GM12878 (cell line): ENCODE measurements at regions not wholly inside any gene's neighbourhood (a gene's known extent, or its start where the extent isn't known, plus 50 kb on each side); places are given as distances from the start of the nearest gene placed in this dataset.

Experiments
- ATAC-seq: fragments of 200-7000 bp; cut with Tn5 transposase; 3 replicates; pipeline ENCODE4 v1.9.1; 2020; ENCODE audit warnings: mild to moderate bottlenecking, moderate library complexity
- BruUV-seq: library from RNA; stranded (reverse); fragments of 400-500 nt; replicated peaks from 2 replicates; lab custom pipeline; 2021; lab: Mats Ljungman, UMichigan
- CTCF ChIA-PET: fragments of 300-600 bp; sonication (Branson Sonifier 250); formaldehyde crosslinking; extraction: SDS; loops from one replicate; lab custom pipeline; 2021; ENCODE audit warnings: inconsistent platforms; lab: Yijun Ruan, JAX
- POLR2A ChIA-PET: fragments of 350-600 bp; formaldehyde crosslinking; extraction: SDS; loops from one replicate; lab custom pipeline; 2021; ENCODE audit warnings: inconsistent platforms; lab: Charles Lee
- RAD21 ChIA-PET: fragments of 300-600 bp; sonication (Branson Sonifier 250); formaldehyde crosslinking; loops from one replicate; lab custom pipeline; 2023; ENCODE audit warnings: antibody characterized with exemption; ENCODE audit not compliant: unreplicated experiment; lab: Charles Lee
- SMC1A ChIA-PET: fragments of 300-600 bp; sonication (Branson Sonifier 250); formaldehyde crosslinking; loops from one replicate; lab custom pipeline; 2023; ENCODE audit not compliant: unreplicated experiment, uncharacterized antibody; lab: Charles Lee
- DNase-seq: peaks from one replicate; pipeline ENCODE4 v3.0.0-alpha.2; 2011; ENCODE audit warnings: low read depth, low spot score
- FAIRE-seq: peaks from 3 replicates; lab custom pipeline; 2011; peaks lifted over from hg19 to GRCh38; lab: Jason Lieb, UNC
- H2AFZ ChIP-seq: 2 replicates; pipeline ENCODE4 v1.6.0; 2011; ENCODE audit warnings: low read depth, low read length, control low read depth; ENCODE audit not compliant: control insufficient read depth
- H3K27ac ChIP-seq: 2 replicates; pipeline ENCODE4 v1.5.1; 2011; ENCODE audit warnings: control low read depth; ENCODE audit not compliant: control insufficient read depth, insufficient read depth
- H3K27me3 ChIP-seq, 2 experiments: replicated peaks in 1 of 2; 2 replicates each; pipeline versions ENCODE4 v1.6.0 to v1.6.1; 2011; ENCODE audit warnings: low read length in 1 of 2; ENCODE audit not compliant: control insufficient read depth in 2 of 2, insufficient read depth in 2 of 2
- H3K36me3 ChIP-seq, 2 experiments: 2 replicates each; pipeline ENCODE4 v1.5.1; 2011; ENCODE audit warnings: low read length in 1 of 2; ENCODE audit not compliant: control insufficient read depth in 2 of 2, insufficient read depth in 2 of 2
- H3K4me1 ChIP-seq: 2 replicates; pipeline ENCODE4 v1.6.1; 2011; ENCODE audit warnings: mild to moderate bottlenecking, low read length, moderate library complexity, mixed read lengths; ENCODE audit not compliant: control insufficient read depth, insufficient read depth
- H3K4me2 ChIP-seq: 2 replicates; pipeline ENCODE4 v1.6.0; 2011; ENCODE audit warnings: control low read depth; ENCODE audit not compliant: control insufficient read depth, insufficient read depth
- H3K4me3 ChIP-seq: fragments of 200-600 bp; sonication (generic); 2 replicates; pipeline ENCODE4 v1.5.1; 2016
- H3K79me2 ChIP-seq: 2 replicates; pipeline ENCODE4 v1.6.0; 2011; ENCODE audit warnings: low read length; ENCODE audit not compliant: control insufficient read depth, insufficient read depth
- H3K9ac ChIP-seq: 2 replicates; pipeline ENCODE4 v1.8.0; 2011; ENCODE audit warnings: low read length, control low read depth, mixed read lengths; ENCODE audit not compliant: control insufficient read depth, insufficient read depth
- H3K9me3 ChIP-seq: replicated peaks from 3 replicates; pipeline ENCODE4 v1.5.1; 2011; ENCODE audit warnings: mild to moderate bottlenecking, low read length; ENCODE audit not compliant: control insufficient read depth, insufficient read depth
- H4K20me1 ChIP-seq: 2 replicates; pipeline ENCODE4 v1.6.0; 2011; ENCODE audit not compliant: control insufficient read depth, insufficient read depth
- BCL11A ChIP-seq: IDR thresholded peaks from 2 replicates; pipeline ENCODE4 v1.6.1; 2011; ENCODE audit warnings: low read depth, low read length
- BCL3 ChIP-seq: IDR thresholded peaks from 2 replicates; pipeline ENCODE4 v1.6.1; 2011; ENCODE audit warnings: borderline replicate concordance, low read depth, mild to moderate bottlenecking, moderate library complexity, low read length; ENCODE audit not compliant: insufficient read depth, poor library complexity, severe bottlenecking
- CEBPZ ChIP-seq: fragments of 150-350 bp; IDR thresholded peaks from 2 replicates; pipeline ENCODE4 v1.6.1; 2016; ENCODE audit warnings: low read depth, low read length
- CHD1 ChIP-seq: IDR thresholded peaks from 2 replicates; pipeline ENCODE4 v1.6.1; 2012; ENCODE audit warnings: low read depth, low read length, improper control_type of control experiment
- HSF1 ChIP-seq: fragments of 150-350 bp; IDR thresholded peaks from 2 replicates; pipeline ENCODE4 v1.6.1; 2014; ENCODE audit warnings: mild to moderate bottlenecking, low read depth, low read length
- NBN ChIP-seq: fragments of 450-650 bp; IDR thresholded peaks from 2 replicates; pipeline ENCODE4 v1.6.1; 2016
- SIX5 ChIP-seq: IDR thresholded peaks from 2 replicates; pipeline ENCODE4 v1.6.1; 2011; ENCODE audit warnings: mild to moderate bottlenecking, low read depth, low read length, moderate library complexity; ENCODE audit not compliant: severe bottlenecking
- SMAD1 ChIP-seq: fragments of 450-650 bp; IDR thresholded peaks from 2 replicates; pipeline ENCODE4 v1.6.1; 2018; ENCODE audit warnings: mild to moderate bottlenecking, low read depth; ENCODE audit not compliant: partially characterized antibody
- TAF1 ChIP-seq: IDR thresholded peaks from 2 replicates; pipeline ENCODE4 v1.6.1; 2011; ENCODE audit warnings: mild to moderate bottlenecking, low read depth, low read length, borderline replicate concordance
- TARDBP ChIP-seq: IDR thresholded peaks from 2 replicates; pipeline ENCODE4 v1.6.1; 2016; ENCODE audit warnings: borderline replicate concordance
- YBX1 ChIP-seq: fragments of 450-650 bp; IDR thresholded peaks from 2 replicates; pipeline ENCODE4 v1.6.1; 2016; ENCODE audit warnings: antibody characterized with exemption
- ZNF592 ChIP-seq: fragments of 450-650 bp; IDR thresholded peaks from 2 replicates; pipeline ENCODE4 v1.6.1; 2017; ENCODE audit warnings: mild to moderate bottlenecking, moderate library complexity
- WGBS: methylation state at CpG from one replicate; pipeline ENCODE4 v1.1.6; 2016; ENCODE audit warnings: low lambda C conversion rate; ENCODE audit not compliant: insufficient replicate concordance, insufficient coverage; ENCODE audit errors: missing lambda C conversion rate; 5-methylcytosine and 5-hydroxymethylcytosine counted together
- in situ Hi-C: fragments of 300-500 bp; cut with MboI; formaldehyde crosslinking; loops from 9 replicates; pipeline ENCODE4 v1.14.3; 2018; ENCODE audit warnings: mixed read lengths
- intact Hi-C: fragments of 100-400 bp; cut with micrococcal nuclease; formaldehyde crosslinking; loops from one replicate; pipeline ENCODE4 v1.14.2; 2022; ENCODE audit not compliant: unreplicated experiment

GRCh38 chr20:40291493-40292135 lies 397.4 kb downstream of the MAFB start (continued):
- TF ChIP-seq ZNF592: no peak
- no peak for TF ChIP-seq NBN
- TF ChIP-seq CHD1: no peak

- Histone ChIP-seq H2AFZ (no peak overlapping the region), H3K9me3 (no peaks in the 10 kb centered on the region), H3K27me3 (no peaks in the 10 kb centered on the region; a peak in 1 of 4 replicates), H3K79me2 (no peaks in the 10 kb centered on the region), H3K36me3 (no peaks in the 10 kb centered on the region), H3K27ac (no peak overlapping the region), H3K4me1 (no peaks in the 10 kb centered on the region), H3K4me3 (no peak overlapping the region), H4K20me1 (no peaks in the 10 kb centered on the region), H3K4me2 (no peak overlapping the region), H3K9ac (no peak overlapping the region)
- ATAC-seq (no peak), FAIRE-seq (no peak), DNase-seq (no peak)
- intact Hi-C loops: no loop called here
- ChIA-PET POLR2A (no interaction called here), CTCF (interaction anchor here (0.6 to 1.5 kb wide), 2 partner anchors 9 to 740 kb away, joined by 3 read pairs; no protein-coding TSS in a partner anchor), SMC1A (interaction anchor here (1.1 kb wide), 1 partner anchor 9 kb away, joined by 3 read pairs; no protein-coding TSS in a partner anchor), RAD21 (no interaction called here)
- no TSS peak for BruUV-seq
- in situ Hi-C loops: no loop called here
- WGBS: 10% methylated on average over 2 of the region's 2 CpGs
- no peak for TF ChIP-seq YBX1
- no peak for TF ChIP-seq BCL11A
- no peak for TF ChIP-seq SMAD1
- no peak for TF ChIP-seq CEBPZ
- no peak for TF ChIP-seq BCL3
- no peak for TF ChIP-seq SIX5
- no peak for TF ChIP-seq HSF1
- no peak for TF ChIP-seq TARDBP
- TF ChIP-seq TAF1: no peak
Measured at GRCh38 chr20:40287683-40288082, 401.4 kb downstream of the MAFB start.
